Medulla oblongata (tissue), 1 donor: ENCODE measurements at regions not wholly inside any gene's neighbourhood (a gene's known extent, or its start where the extent isn't known, plus 50 kb on each side); places are given as distances from the start of the nearest gene placed in this dataset.
A peak's percentile ranks its signal among the peaks of the same experiment; 100 is the strongest.
"Not testable (repeated sequence)": the region's sequence is repeated elsewhere in the genome, so short reads cannot be mapped to it uniquely, and the experiment has no call there.

Experiments used
- DNase-seq: peaks from one replicate; pipeline ENCODE4 v3.0.0-alpha.2; 2015; ENCODE audit errors: extremely low spot score

GRCh38 chr16:6732166-6732565, 600.5 kb upstream of the RBFOX1 start:
- DNase-seq = no peak

DNA sequence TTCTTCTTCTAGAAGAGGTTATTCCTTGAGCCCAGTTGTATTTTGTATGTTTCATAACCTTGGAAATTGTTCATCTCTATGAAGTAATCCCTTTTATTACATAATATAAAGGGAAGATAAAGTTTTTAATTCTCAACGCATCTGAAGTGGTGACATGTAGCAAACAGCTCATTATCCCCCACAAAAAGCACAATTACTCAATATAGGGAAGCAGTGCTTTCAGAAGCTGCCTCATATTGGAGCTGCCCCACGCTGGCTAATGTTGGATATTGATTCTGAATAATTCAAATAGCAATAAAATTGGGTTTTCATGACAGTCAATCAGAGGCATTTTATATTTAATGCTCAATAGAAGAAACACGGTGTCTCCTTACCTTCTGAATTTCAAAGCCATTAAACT, 604.3 kb upstream of the RBFOX1 start:
- DNase-seq = no peak

- no peak for DNase-seq
Observed at GRCh38 chr16:6726621-6727020, 606.0 kb upstream of the RBFOX1 start.

GRCh38 chr16:6725634-6726331, 606.9 kb upstream of the RBFOX1 start:
- peak; percentile 48 for DNase-seq

- not testable (repeated sequence) for DNase-seq
Observed at GRCh38 chr16:6725206-6725605, 607.4 kb upstream of the RBFOX1 start.

GRCh38 chr16:6722786-6723185, 609.9 kb upstream of the RBFOX1 start:
- no peak for DNase-seq

DNA sequence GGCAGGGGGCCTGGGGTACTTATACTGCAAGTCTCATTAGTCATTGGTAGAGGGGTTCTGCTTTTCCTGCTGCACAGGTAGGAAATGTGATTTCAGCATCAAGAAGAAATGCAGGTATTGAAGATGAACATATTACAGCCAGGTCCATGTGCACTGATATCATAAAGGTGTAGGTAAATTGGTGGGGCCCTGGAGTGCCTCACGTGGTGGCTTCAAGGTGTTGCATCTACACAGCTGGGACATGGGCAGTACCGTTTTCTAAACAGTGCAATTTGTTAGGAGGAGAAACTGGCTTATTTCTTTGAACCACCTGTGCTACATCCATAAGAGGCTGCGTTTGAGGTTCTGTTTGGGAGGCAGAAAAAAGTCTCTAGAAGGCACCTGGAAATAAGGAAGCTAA, 618.1 kb upstream of the RBFOX1 start:
- DNase-seq = no peak

- no peak for DNase-seq
Observed at GRCh38 chr16:6709736-6710135, 622.9 kb upstream of the RBFOX1 start.

DNA sequence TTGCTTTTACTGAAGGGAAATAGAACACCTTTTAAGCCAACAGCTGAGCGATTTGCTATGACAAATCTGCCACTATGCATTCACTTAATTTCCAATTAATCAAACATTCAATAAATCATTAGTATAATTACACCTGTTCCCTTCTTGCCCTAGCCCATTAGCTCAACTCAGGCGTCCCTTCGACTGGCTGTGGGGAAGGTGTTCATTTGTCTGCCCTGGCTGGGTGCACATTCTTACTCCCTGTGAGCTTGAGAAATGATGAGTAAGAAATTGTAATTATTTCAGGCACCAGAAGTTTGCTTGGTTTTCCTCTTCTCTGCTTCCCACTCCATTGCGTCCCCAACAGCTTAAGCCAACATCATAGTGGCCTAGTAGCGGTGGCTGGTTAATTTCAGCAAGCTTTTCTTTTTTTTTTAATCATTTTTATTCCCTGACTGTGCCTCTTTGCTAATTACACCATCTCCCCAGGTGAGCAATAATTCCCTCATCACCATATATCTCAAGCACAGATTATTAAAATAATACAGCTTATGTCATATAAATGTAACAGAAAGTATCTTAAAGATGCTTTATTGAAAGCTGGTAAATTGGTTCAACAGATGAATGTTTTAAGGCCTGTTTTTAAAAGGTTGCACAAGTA, 623.9 kb upstream of the RBFOX1 start:
- no peak for DNase-seq

DNA sequence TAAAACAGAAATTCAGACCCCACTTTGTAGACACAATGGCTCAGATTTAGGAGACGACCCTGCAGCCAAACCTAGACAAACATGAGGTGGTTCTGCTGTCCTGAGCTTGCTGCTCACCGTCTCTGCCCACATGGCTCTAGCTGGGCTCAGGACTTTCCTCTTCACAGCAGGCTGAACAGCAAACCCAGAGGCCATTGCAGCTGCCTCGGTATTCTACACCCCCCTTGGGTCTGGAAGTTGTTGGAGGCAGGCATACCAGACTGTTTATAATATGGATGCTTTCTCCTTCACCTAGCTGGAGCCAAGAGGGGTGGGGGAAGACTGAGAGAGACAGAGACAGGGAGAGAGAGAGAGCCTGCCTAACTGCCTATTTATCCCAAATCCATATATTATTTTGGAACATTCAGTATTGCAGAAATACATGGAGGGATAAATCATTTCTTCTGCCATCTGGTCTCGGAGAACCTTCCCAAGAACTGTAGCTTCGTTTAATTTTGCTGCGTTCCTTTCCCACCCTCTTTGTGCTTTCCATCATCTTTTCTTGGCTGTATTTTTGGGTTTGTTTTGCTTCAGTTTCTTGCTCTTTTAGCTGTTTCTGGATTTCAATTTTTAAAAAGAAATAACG, 628.2 kb upstream of the RBFOX1 start:
- no peak for DNase-seq

GRCh38 chr16:6701096-6701495, 631.5 kb upstream of the RBFOX1 start:
- DNase-seq = no peak

DNA sequence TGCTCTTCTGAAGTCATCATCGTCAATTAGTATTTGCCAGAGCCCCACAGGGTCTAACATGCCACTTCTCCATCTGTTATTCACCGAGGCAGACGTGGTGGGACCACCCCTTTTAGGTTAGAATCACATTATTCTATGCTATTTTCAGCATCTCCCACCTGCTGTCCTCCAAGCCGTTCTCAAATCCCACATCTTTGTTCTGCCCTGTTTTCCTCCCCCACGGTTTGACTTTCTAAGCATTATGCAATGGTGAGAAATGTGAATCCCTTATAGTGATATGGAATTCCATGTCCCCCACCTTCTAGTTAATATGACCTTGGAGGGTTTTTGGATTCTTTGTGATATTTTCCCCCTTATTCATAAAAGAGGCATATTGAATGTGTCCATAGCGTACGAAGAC, 634.1 kb upstream of the RBFOX1 start:
- no peak for DNase-seq

GRCh38 chr16:6695666-6696065, 637.0 kb upstream of the RBFOX1 start:
- no peak for DNase-seq

GRCh38 chr16:6694636-6695035, 638.0 kb upstream of the RBFOX1 start:
- no peak for DNase-seq

GRCh38 chr16:6693418-6693817, 639.2 kb upstream of the RBFOX1 start:
- not testable (repeated sequence) for DNase-seq

DNA sequence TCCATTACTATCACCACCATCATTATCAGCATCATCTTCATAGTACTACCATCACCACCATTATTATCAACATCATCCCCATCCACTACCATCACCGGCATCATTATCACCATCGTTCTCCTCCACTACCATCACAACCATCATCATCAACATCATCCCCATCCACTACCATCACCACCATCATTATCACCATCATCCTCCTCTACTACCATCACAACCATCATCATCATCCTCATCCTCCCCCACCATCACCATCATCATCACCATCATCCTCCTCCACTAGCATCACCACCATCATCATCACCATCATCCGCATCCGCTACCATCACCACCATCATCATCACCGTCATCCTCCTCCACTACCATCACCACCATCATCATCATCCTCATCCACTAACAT, 639.8 kb upstream of the RBFOX1 start:
- no peak for DNase-seq

GRCh38 chr16:6690741-6691140, 641.9 kb upstream of the RBFOX1 start:
- no peak for DNase-seq

GRCh38 chr16:6689643-6690042, 643.0 kb upstream of the RBFOX1 start:
- no peak for DNase-seq

DNA sequence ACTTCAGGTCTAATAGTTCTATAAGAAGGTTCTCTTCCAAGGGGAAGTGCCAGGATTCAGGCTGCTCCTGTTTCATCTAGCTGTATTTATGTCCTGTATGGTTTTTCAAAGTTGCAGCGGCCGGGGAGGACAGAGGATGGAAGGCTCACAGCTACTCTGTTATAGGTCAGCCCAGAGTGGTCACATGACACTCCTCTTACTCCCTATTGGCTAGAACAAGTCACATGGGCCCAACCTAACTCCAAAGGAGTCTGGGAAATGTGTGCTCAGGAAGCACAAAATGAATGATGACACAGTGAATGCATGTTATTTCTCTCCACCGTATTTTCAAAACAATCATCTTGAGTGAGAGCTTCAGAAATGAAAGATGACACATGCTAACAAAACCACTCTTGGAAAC, 645.1 kb upstream of the RBFOX1 start:
- DNase-seq = no peak

DNA sequence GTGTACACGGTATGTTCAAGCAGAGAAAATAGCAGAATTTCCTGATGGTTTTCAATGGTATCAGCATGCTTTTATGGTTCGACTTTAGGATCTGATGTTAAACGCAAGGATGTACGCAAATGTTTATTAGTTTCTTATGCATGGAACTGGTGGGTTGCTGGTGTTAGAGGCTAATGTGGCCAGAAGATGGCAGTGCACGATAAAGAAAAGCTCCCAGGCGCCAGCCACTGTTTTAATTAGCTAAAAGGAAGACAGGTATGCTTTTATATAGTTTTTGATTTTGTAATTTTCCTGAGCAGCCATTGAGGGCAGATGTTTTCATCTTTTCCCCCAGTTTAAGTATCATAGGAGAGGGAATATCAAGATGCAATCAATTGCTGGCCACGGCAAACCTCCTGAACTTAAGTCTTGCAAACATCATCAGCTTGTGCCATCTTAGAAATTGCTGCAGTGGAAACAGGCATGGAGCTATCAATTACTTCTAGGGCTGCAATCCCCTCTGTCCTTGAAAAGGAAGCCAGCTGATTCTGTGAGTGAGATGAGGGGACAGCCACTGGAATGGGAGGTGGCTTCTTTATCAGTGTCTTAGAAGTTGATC, 648.5 kb upstream of the RBFOX1 start:
- DNase-seq = peak; percentile 53

GRCh38 chr16:6682142-6682811, 650.4 kb upstream of the RBFOX1 start:
- peak; percentile 58 for DNase-seq

GRCh38 chr16:6678586-6678985, 654.1 kb upstream of the RBFOX1 start:
- DNase-seq = no peak
